Adrenal gland (tissue), 9 donors: ENCODE measurements at regions not wholly inside any gene's neighbourhood (a gene's known extent, or its start where the extent isn't known, plus 50 kb on each side); places are given as distances from the start of the nearest gene placed in this dataset.

ENCODE experiments used
- DNase-seq, 7 donors: peaks; one replicate each; pipeline ENCODE4 v3.0.0-alpha.2; 2019 to 2020
- H3K27ac ChIP-seq, 5 donors: fragments of 200-600 bp; sonication (generic) in 4 of 5; 1 replicate in 3 of 5; 2 replicates in 2 of 5; pipeline versions ENCODE4 v1.5.1 to v1.8.0; 2016 to 2020; ENCODE audit warnings: mild to moderate bottlenecking in 1 of 5
- H3K27me3 ChIP-seq: fragments of 200-600 bp; 2 replicates; pipeline ENCODE4 v1.8.0; 2021
- H3K36me3 ChIP-seq, 2 donors: fragments of 200-600 bp; replicated peaks in 1 of 2; 1 replicate in 1 of 2; 2 replicates in 1 of 2; pipeline versions ENCODE4 v1.5.1 to v1.8.0; 2018 to 2022
- H3K4me1 ChIP-seq, 2 donors: fragments of 200-600 bp; replicated peaks in 1 of 2; 1 replicate in 1 of 2; 2 replicates in 1 of 2; pipeline versions ENCODE4 v1.5.1 to v1.8.0; 2018 to 2021
- H3K4me3 ChIP-seq, 4 donors: fragments of 200-600 bp; sonication (generic) in 3 of 4; one replicate each; pipeline ENCODE4 v1.5.1; 2016 to 2018
- H3K9me3 ChIP-seq, 3 donors: fragments of 200-600 bp; sonication (generic) in 1 of 3; replicated peaks in 1 of 3; 1 replicate in 2 of 3; 2 replicates in 1 of 3; pipeline versions ENCODE4 v1.5.1 to v1.8.0; 2016 to 2021
- CTCF ChIP-seq, 6 experiments: fragments of 450-650 bp in 4 of 6; fragments of 200-600 bp in 2 of 6; sonication (generic) in 1 of 6; IDR thresholded peaks; 1 replicate in 5 of 6; 2 replicates in 1 of 6; pipeline versions ENCODE4 v1.5.1 to v1.8.0; 2016 to 2021; ENCODE audit warnings: antibody characterized with exemption in 6 of 6, mild to moderate bottlenecking in 2 of 6, moderate library complexity in 1 of 6
- POLR2A ChIP-seq, 2 donors: fragments of 450-650 bp; IDR thresholded peaks; one replicate each; pipeline ENCODE4 v1.6.1; 2017; ENCODE audit warnings: antibody characterized with exemption in 2 of 2, mild to moderate bottlenecking in 2 of 2, moderate library complexity in 1 of 2
- WGBS, 4 donors: extraction: QIAGEN DNeasy Blood & Tissue Kit in 2 of 4; methylation state at CpG; one replicate each; pipeline versions ENCODE4 v1.1.5 to v1.1.7; 2013 to 2017; 5-methylcytosine and 5-hydroxymethylcytosine counted together
- intact Hi-C, 2 donors: fragments of 100-400 bp; cut with DNase I; formaldehyde crosslinking; loops; one replicate each; pipeline versions ENCODE4 v1.14.1 to v1.15.0; 2022 to 2023
- donor health status: healthy with polysubstance abuse.
- donor health status: Bipolar disorder and iron deficiency.
- donor health status: DM: yes; HTN: yes; CAD: no.
- donor health status: DM: no; HTN: no; CAD: no.
- donor health status: DM: no; HTN: no; CAD: no.

GRCh38 chr13:89737051-89737450 lies 1610.4 kb upstream of the MIR17HG start:
- intact Hi-C loops, result no loop called here

GRCh38 chr13:89738072-89738471 lies 1609.4 kb upstream of the MIR17HG start:
- no peak overlapping the region for H3K27ac ChIP-seq
- H3K4me1 ChIP-seq, result no peaks in the 10 kb centered on the region

More at GRCh38 chr13:89737051-89737450, 1610.4 kb upstream of the MIR17HG start:
- Histone ChIP-seq H3K36me3 (no peaks in the 10 kb centered on the region), H3K27ac (no peak overlapping the region), H3K4me3 (no peak overlapping the region), H3K9me3 (no peaks in the 10 kb centered on the region), H3K27me3 (no peaks in the 10 kb centered on the region), H3K4me1 (no peaks in the 10 kb centered on the region)
- DNase-seq, result no peak
- TF ChIP-seq POLR2A (IDR thresholded peaks at IDR 0.05) (no peak), CTCF (IDR thresholded peaks at IDR 0.05) (no peak)
- WGBS, 4 donors, result 73 to 80% (median 77%) methylated on average over 2 of the region's 2 CpGs

GRCh38 chr13:89740994-89741685 lies 1606.3 kb upstream of the MIR17HG start:
- Histone ChIP-seq H3K9me3 (no peaks in the 10 kb centered on the region), H3K27ac (no peak overlapping the region), H3K4me3 (no peak overlapping the region), H3K36me3 (no peaks in the 10 kb centered on the region), H3K27me3 (no peaks in the 10 kb centered on the region), H3K4me1 (no peaks in the 10 kb centered on the region)
- intact Hi-C loops, result no loop called here
- TF ChIP-seq CTCF (IDR thresholded peaks at IDR 0.05), result no peak
- no peak for TF ChIP-seq POLR2A (IDR thresholded peaks at IDR 0.05)
- WGBS, 4 donors, result 76 to 84% (median 82%) methylated on average over 9 to 15 of the region's 15 CpGs
- DNase-seq, result no peak

More at GRCh38 chr13:89738072-89738471, 1609.4 kb upstream of the MIR17HG start:
- intact Hi-C loops, result no loop called here
- Histone ChIP-seq H3K4me3 (no peak overlapping the region), H3K36me3 (no peaks in the 10 kb centered on the region), H3K9me3 (no peaks in the 10 kb centered on the region), H3K27me3 (no peaks in the 10 kb centered on the region)
- TF ChIP-seq CTCF (IDR thresholded peaks at IDR 0.05), result no peak
- TF ChIP-seq POLR2A (IDR thresholded peaks at IDR 0.05), result no peak
- 66 to 75% (median 74%) methylated on average over 3 of the region's 3 CpGs for WGBS, 4 donors
- no peak for DNase-seq

- intact Hi-C loops, result no loop called here
- no peak for DNase-seq
- 51 to 63% (median 55%) methylated on average over 2 of the region's 2 CpGs for WGBS, 4 donors
- no peak overlapping the region for H3K27ac ChIP-seq
- H3K9me3 ChIP-seq, result no peaks in the 10 kb centered on the region
- H3K4me1 ChIP-seq, result no peaks in the 10 kb centered on the region
- TF ChIP-seq POLR2A (IDR thresholded peaks at IDR 0.05) (no peak), CTCF (IDR thresholded peaks at IDR 0.05) (no peak)
- no peak overlapping the region for H3K4me3 ChIP-seq
- no peaks in the 10 kb centered on the region for H3K36me3 ChIP-seq
- no peaks in the 10 kb centered on the region for H3K27me3 ChIP-seq
Observed at GRCh38 chr13:89746554-89746953, 1600.9 kb upstream of the MIR17HG start.
